ENCODE measurements at regions not wholly inside any gene's neighbourhood (a gene's known extent, or its start where the extent isn't known, plus 50 kb on each side); places are given as distances from the start of the nearest gene placed in this dataset.

DNA sequence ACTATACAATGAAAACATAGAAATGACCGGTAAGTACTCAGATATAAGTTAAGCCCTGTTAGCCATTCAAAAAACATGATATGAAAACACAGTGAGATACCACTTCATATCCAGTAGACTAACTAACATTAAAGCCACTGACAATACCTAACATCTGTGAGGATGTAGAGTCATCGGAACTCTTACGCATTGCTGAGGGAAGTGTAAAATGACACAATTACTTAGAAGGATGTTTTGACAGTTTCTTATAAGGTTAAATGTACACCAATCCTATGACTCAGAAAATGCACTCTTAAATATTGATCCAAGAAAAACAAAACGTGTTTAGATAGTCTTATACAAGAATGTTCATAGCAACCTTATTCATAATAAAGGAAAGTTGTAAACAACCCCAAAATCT is 782.9 kb downstream of the BCL11B start:
- DNase-seq (ENCODE audit: low read depth) = no peak

DNA sequence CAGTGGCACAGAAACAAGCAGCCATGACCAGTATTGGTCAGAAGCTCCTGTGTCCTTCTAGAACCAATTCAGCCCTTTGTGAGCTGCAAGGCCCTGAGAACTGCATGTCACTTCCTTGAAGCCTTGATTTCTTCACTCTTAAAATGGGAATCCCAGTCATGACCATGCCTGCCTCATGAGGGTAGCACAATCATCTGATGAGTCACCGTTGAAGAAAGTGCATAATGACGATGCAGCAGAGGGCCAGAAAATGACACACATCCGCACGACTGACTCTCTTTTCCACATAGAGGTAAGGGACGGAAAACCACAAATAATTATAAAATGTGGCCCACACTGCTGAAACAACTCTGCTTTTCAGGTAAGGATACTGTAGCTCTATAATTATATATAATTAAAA is 777.4 kb downstream of the BCL11B start:
- DNase-seq (ENCODE audit: low read depth) = no peak

DNA sequence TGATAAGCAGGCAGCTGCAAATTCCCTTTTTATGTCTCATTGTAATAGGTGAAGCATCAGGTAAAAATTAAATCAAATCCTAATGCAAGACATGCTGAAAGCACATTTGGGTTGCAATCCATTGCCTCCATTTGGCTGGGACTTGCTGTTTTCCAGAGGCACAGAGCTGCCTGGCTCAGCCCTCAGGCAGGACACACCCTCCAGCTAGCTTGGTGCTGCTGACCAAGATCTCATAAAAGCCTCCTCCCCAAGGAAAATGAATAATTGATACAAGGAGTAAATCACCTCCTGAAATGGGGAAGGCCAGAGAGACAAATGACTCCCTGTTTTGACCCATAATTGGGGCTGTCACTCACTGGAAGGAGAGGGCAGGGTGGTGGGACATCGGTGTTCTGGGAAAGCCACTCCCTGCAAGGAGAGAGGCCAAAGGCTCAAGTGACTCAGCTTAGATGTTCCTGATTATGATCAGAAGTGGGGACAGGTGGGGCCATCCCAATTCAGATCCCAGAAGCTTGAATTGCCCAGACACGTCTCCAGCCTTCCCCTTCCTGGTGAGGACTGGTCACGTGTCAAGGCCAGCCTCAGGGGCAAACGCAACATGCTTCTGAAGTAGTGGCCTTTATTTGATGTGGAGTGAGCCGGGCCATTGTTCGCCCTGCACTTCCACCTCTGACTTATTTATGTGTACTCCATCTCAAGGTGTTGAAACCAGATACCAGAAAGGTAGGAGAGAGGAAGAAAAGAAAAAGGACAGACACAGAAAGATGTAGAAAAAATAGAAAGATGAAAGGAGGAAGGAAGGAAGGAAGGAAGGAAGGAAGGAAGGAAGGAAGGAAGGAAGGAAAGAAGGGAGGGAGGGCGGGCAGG is 773.7 kb downstream of the BCL11B start:
- no peak for DNase-seq (ENCODE audit: low read depth)

DNA sequence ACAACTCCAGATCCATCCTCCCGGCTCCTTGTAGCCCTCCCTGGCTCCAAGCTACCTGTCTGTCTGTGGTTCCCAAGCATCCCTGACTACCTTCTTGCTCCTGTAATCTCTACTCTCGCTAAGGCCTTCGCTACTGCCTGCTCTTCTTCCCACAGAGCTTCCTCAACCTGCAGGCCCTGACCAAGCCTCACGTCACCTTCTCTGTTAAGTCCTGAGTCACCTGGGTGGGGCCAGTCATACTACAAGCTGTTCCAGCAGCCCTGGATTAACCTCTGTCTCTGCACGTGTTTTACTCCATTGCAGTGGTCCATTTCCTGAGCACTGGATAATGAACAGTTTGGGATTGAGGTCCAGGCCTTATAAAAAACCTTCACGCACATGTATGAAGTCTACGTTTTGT is 770.7 kb downstream of the BCL11B start:
- no peak for DNase-seq (ENCODE audit: low read depth)

DNA sequence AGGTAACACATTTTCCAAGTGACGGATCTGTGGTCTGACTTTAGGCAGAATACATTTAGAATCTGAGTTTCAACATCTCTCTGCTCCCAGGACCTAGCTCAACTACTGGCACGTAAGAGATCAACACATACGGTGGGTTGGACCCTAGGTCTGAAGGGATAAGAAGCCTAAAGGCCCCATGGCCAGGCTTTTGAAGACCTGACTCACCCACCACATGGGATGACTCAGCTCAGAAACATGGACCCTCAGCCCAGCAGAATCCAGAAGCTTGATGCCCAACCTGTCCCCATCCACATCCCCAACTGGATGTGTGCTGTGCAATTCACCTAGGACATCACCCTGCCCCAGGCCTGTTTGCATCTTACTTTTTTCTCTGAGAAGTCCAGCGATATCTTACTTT is 770.2 kb downstream of the BCL11B start:
- DNase-seq (ENCODE audit: low read depth) = no peak

DNA sequence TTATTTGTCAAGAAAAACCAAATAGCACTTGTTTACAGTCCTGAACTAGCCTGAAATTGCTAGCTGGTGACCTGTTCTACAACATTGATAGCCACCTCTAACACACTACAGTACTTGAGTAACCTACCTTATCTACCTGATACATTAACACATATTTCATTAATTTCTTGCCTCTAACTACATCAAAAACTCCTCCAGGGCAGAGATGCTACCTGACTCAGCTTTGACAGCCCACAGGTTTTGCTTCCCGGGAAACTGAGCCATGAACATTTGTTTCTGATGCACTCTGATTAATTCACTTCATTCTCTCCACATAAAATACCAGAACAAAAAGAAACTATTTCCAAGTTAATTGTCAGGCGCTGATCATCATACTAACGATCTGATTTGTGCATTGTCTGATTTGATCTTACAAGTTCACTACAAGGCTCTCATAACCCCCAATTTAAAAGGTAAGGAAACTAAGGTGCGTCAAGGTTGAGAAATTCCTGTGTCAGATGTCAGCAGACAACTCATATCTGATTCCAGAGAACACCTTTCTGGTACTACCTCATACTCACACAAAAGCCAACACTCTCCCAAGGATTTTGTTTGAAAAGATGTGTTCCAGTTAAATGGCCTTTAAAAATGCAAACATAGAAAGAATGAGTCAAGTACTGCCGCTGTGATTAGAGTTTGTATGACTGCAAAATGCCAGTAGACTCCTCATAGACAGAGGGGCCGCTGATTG is 768.7 kb downstream of the BCL11B start:
- DNase-seq (ENCODE audit: low read depth) = no peak

DNA sequence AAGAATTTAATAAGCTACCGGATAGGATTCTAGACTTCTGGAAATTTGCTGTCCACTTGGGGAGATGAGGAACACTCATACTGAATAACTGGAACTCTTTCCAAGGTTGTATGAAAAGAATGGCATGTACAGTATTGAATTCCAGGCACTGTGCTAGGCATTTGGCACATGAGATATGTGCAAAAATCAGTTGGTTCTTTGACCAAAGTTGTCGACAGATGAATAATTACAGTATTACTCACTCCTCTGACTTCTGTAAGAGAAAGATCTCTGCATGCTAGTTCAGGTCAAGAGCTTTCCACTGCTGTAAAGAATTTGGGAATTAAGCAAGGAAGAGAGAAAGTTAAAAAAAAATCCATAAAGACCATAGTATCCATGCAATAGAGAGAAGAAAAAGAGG is 764.7 kb downstream of the BCL11B start:
- DNase-seq (ENCODE audit: low read depth) = no peak

DNA sequence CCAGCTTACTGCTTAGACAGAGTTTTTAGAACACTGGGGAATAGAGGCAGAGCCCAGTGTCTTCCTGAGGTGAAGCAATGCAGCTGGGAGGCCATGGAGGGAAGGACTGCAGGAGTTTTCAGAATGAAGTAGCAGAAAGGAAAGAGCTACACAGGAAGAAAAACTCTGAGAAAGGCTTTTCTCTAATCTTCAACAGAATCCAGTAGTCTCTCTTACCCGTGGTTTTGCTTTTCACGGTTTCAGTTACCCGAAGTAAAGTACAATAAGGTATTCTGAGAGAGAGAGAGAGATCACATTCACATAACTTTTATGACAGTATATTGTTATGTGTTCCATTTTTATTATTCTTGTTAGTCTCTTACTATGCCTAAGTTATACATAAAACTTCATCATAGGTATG is 761.6 kb downstream of the BCL11B start:
- DNase-seq (ENCODE audit: low read depth) = no peak

DNA sequence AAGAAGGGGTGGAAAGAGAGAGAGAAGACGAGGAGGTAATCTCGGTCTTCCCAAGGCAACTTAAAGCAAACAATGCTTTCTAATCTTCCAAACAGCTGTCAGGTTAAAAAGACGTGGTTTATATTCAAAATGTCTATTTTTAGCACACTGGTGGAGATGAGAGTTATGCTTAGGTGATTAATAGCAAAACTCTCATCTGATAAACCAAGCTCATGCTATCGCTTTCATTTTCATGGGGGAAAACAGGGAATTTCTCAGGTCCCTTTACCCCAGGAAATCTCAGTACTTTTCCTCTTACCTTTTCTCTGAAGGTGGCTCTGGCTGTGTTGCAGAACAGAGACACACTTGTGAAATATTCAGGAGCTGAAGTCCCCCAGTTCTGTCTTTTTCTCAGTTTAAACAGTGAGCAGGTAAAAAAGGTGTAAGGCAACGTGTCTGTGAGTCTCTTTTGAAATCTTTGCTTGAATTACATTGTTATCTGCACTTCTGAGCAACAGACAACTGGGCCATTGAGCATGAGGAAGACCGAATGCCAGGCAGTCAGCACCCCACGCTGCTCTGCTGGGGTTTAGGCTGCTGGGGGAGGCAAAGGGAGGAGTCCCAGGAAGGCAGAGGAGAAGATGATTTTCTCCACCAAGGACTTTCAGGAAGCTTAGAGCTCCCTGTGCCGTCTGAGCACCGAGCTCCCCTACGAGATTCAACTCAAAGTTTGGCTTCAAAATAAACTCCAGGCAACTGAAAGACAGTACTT is 759.3 kb downstream of the BCL11B start:
- no peak for DNase-seq (ENCODE audit: low read depth)

DNA sequence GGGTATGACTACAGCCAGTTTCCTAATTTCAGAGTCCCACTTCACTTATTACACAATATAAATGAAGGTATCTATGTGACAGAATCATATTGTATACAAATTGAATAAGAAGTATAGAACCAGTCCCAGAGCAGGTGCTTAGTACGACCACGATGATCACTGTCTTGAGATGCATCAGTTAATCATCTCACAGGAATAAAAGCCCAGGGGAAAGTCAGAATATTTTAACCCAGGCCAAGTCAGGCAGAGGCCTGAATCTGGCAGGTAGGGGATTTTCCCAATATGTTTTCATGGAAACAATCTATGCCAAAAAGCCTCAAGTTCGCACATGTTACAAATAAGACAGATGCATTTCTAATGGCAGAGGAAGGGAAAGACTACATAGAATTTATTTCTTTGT is 758.4 kb downstream of the BCL11B start:
- DNase-seq (ENCODE audit: low read depth) = no peak

DNA sequence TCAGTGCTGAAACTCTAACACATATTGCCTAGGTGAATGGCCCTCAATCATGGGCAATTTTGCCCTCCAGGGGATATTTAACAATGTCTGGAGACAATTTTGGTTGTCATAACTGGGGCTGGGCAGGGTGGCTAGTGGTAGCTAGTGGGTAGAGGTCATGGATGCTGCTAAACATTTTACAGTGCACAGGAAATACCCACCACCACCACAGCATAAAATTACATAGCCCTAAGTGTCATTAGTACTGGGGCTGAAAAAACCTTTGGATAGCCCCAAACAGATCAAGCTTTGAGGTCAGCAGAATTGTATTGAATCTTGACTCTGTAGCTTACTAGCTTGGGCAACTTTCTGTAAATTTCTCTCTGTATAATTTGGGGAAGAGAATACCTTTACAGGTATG is 758.0 kb downstream of the BCL11B start:
- DNase-seq (ENCODE audit: low read depth) = no peak

DNA sequence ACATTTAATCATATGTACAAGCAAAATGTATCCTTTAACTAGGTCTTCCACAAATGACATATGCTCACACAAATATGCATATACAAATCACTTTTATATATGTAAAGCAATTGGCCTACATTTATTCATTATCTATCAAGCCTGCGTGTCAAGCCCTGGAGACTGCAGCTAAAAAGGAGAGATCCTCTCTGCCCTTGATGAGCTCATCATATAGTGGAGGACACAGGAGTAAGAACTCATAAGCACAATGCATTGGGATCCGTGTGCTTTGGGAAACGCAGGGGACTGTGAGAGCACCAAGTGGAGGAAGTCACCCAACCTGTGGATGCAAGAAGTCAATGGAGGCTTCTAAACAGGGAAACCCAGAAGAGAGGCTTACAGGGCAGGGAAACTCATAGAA is 735.7 kb downstream of the BCL11B start:
- DNase-seq (ENCODE audit: low read depth) = no peak

DNA sequence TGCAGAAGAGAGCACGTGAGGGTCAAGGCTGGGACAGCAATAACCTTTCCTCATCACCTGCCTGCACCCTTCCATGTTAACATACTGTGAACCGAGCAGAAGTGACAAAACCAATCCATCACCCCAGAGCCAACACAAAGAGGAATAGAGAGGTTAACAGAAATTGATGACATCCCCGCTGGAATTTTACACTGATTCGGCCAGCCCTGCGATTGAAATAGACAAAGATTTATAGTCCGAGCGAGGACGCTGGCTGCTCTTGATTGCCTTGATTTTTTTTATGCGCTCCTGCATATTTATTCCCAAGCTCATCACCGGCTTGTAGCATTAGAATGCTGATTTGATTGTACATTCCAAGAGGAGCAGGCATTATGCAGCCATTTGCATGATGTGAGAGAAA is 729.7 kb downstream of the BCL11B start:
- no peak for DNase-seq (ENCODE audit: low read depth)

DNA sequence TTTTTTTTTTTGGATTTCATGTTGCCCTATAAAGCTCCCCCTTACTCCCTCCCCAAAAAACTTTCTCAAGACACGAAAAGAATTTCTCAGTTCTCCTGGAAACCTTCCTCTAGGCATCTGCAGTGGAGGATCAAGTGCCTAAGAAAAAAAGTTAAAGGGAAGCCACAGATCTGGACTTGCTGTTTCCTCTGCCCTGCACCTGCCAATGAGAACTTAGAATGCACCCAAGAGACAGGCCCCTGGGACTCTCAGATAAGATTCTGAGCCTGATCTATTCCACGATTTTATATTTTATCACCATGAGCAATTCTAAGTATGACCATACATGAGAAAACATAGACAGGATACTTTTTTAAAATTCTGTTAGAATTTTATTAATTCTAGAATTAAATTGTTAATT is 728.9 kb downstream of the BCL11B start:
- DNase-seq (ENCODE audit: low read depth) = no peak

DNA sequence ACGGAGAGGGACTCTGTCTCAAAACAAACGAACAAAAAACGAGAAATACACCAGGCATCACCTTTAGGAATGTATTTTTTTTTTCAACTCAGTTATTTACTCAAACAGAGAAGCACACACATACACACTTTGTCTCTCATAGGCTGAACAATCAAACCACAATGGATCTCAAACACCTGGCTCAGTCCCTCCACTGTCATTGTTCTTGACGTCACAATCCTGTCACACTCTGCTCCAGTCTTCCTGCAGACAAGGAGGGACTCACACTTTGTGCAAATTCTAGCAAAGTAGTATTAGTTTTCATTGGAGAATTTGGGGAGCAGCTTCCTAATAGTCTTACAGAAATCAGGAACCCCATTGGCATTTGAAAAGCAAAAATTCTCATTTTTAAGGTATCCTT is 727.8 kb downstream of the BCL11B start:
- no peak for DNase-seq (ENCODE audit: low read depth)

DNA sequence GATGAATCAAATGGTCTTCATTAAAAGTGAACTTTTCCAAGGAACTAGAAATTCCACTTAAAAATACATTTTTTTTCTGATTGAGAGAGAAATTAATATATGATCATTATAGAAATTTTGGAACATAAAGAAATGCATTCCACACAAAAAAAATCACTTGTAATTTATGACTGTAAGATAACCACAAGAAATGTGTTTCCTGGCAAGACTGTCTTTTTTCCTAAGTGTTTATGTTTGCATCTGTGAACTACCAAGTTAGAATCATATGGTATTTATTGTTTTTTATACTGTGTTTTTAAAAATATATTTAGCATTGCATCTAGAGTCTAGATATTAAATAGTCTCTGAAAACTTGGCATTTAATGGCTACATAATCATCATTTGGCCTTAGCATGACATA is 726.8 kb downstream of the BCL11B start:
- DNase-seq (ENCODE audit: low read depth) = no peak

DNA sequence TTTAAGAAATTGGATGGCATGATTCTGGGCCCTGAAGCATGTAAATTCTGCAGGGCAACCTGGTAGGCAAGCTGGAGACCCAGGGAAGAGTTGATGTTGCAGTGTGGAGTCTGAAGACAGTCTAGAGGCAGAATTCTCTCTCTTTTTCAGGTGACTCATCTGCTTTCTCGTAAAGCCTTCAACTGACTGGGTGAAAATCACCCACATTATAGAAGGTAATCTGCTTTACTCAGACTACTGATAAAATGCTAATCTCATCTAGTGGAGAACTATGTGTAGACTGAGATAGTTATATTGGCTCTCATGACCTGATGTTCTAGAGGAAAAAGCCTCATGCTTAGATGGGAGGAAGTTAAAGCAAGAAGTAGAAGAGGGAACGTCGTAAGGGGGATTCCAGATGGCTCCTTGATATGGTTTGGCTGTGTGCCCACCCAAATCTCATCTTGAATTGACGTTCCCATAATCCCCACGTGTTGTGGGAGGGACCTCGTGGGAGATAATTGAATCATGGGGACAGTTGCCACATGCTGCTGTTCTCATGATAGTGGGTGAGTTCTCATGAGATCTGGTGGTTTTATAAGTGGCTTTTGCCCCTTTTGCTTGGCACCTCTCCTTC is 723.8 kb downstream of the BCL11B start:
- no peak for DNase-seq (ENCODE audit: low read depth)

DNA sequence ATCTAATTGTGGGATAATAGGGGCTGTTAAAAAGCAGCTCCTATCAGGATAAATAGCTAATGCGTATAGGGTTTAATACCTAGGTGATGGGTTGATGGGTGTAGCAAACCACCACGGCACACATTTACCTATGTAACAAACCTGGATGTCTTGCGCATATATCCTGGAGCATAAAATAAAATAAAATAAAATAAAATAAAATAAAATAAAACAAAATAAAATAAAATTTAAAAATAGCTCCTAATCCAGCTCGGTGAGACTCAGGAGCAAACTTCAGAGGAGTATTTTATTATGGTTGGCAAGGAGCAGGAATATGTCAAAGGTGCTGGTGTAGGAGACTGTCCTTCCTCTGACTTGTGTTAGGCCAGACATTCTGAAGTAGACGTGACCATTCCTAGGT is 721.0 kb downstream of the BCL11B start:
- no peak for DNase-seq (ENCODE audit: low read depth)

DNA sequence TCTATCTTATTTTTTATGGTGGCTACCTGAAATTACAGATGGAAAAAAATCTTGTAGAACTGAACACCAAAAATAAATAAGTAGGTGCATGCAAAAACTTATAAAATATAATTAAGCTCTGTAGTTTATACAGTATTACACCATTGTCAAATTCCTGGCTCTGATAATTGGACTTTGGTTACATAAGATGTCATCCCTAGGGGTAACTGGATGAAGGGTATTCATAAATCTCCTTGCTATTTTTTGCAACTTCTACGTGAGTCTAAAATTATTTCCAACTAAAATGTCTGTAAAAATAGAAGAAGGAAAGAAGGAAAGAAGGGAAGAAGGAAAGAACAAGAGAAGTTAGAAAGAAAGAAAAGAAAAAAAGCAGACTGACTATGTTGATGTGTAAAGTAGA is 716.6 kb downstream of the BCL11B start:
- no peak for DNase-seq (ENCODE audit: low read depth)

DNA sequence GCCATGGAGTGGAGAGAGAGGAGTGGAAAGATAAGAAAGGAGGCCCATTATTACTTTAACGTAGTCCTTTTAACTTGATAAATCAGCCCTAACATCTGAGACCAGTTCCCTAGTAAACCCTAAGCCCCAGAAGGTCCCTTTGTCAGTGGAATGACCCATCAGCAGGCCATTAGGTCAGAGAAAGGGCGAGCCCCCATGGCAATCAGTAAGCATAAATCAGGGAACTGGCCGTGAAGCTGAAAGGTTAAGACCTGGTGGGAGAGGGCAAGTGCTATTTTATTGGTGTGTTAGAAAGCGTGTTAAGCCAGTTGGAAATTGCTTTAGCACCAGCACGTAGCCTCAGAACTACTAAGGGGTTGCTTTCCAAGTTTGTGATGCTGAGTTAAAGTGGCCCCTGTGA is 708.0 kb downstream of the BCL11B start:
- no peak for DNase-seq (ENCODE audit: low read depth)

DNA sequence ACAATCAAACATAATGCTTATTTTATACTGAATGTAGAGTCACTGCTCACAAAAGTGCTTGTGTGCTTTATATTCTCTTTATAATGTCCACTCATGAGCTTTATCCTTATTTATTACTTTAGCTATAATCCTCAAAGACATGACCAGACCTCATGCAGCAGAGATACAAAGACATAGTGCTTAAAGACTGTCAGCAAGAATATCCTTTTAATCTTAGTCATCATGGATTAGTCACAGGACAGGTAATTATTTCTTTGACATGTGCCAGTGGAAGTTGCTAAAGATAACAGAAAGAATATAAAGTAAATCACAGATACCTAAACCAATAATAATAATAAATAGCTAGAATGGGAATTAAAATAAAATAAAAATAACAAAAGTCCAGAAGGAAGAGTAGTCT is 707.5 kb downstream of the BCL11B start:
- no peak for DNase-seq (ENCODE audit: low read depth)

DNA sequence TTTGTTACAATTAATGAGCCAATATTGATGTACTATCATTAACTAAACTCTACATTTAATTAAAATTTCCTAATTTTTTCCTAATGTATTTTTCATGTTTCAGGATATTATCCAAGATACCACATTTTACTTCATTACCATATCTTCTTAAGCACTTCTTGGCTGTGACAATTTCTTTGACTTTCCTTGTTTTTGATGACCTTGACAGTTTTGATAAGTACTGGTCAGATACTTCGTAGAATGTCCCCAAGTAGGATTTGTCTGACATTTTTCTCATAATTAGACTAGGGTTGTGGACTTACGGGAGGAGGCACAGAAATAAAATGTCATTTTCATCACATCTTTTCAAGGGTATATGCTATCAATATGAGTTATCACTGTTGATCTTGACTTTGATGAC is 700.9 kb downstream of the BCL11B start:
- DNase-seq (ENCODE audit: low read depth) = no peak

DNA sequence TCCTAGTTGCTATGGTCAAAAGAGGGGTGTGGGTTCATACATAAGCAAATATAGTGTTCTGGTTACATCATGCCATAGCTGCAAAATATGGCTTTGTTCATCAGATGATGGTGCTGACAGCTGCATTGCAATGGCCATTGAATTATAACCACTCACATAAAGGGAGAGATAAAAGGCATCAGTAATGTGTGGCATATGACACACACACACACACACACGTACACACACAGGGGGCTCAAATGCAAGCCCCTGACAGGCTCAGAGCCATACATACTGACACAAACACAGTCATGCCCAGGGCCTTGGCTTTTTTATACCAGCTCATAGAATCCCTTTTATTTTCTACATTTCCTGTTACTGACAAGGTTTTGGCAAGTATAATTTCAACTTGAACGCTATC is 698.9 kb downstream of the BCL11B start:
- no peak for DNase-seq (ENCODE audit: low read depth)

Data from CMK (cell line).